NCI-H526 (cell line): ENCODE measurements at regions not wholly inside any gene's neighbourhood (a gene's known extent, or its start where the extent isn't known, plus 50 kb on each side); places are given as distances from the start of the nearest gene placed in this dataset.

Experiments used
- DNase-seq, 2 experiments: peaks; one replicate each; lab custom pipeline; 2025; lab: John Stamatoyannopoulos, UW

- no peak for DNase-seq
These were observed 71.6 kb upstream of the GAREM1 start for GRCh38 chr18:32542221-32542798.

- no peak for DNase-seq
These were observed 60.4 kb upstream of the GAREM1 start for GRCh38 chr18:32530947-32531651.

GRCh38 chr18:32529722-32530420 is 59.2 kb upstream of the GAREM1 start:
- DNase-seq = no peak

- no peak for DNase-seq
These were observed 50.1 kb upstream of the GAREM1 start for GRCh38 chr18:32520771-32521170.
